Superior temporal gyrus (tissue), 1 donor: ENCODE measurements at regions not wholly inside any gene's neighbourhood (a gene's known extent, or its start where the extent isn't known, plus 50 kb on each side); places are given as distances from the start of the nearest gene placed in this dataset.
A peak's percentile ranks its signal among the peaks of the same experiment; 100 is the strongest.

ENCODE experiments used
- DNase-seq: peaks from one replicate; pipeline ENCODE4 v3.0.0-alpha.2; 2016; ENCODE audit errors: extremely low spot score

- DNase-seq, result no peak
Observed at GRCh38 chr5:67416986-67417385, 220.4 kb upstream of the CD180 start.

- no peak for DNase-seq
Observed at GRCh38 chr5:67416133-67416937, 219.7 kb upstream of the CD180 start.

- no peak for DNase-seq
Observed at GRCh38 chr5:67414712-67415111, 218.1 kb upstream of the CD180 start.

GRCh38 chr5:67413721-67414120 is 217.1 kb upstream of the CD180 start:
- no peak for DNase-seq

GRCh38 chr5:67409126-67409777 is 212.7 kb upstream of the CD180 start:
- no peak for DNase-seq

- DNase-seq, result no peak
Observed at GRCh38 chr5:67407979-67408378, 211.4 kb upstream of the CD180 start.

- no peak for DNase-seq
Observed at GRCh38 chr5:67405755-67406154, 209.2 kb upstream of the CD180 start.

GRCh38 chr5:67405101-67405364 is 208.4 kb upstream of the CD180 start:
- DNase-seq, result no peak

GRCh38 chr5:67404256-67405100 is 207.9 kb upstream of the CD180 start:
- no peak for DNase-seq

- DNase-seq, result no peak
Observed at GRCh38 chr5:67402526-67402925, 205.9 kb upstream of the CD180 start.

- no peak for DNase-seq
Observed at GRCh38 chr5:67401172-67401571, 204.6 kb upstream of the CD180 start.

GRCh38 chr5:67400752-67401151 is 204.2 kb upstream of the CD180 start:
- DNase-seq, result no peak

- DNase-seq, result peak; percentile 82
Observed at GRCh38 chr5:67395790-67396418, 199.3 kb upstream of the CD180 start.

- DNase-seq, result no peak
Observed at GRCh38 chr5:67393211-67393610, 196.6 kb upstream of the CD180 start.

- DNase-seq, result no peak
Observed at GRCh38 chr5:67390935-67391334, 194.3 kb upstream of the CD180 start.

GRCh38 chr5:67383451-67383850 is 186.9 kb upstream of the CD180 start:
- DNase-seq, result no peak

- no peak for DNase-seq
Observed at GRCh38 chr5:67381236-67381880, 184.8 kb upstream of the CD180 start.

- no peak for DNase-seq
Observed at GRCh38 chr5:67380431-67380830, 183.8 kb upstream of the CD180 start.

GRCh38 chr5:67379753-67380152 is 183.2 kb upstream of the CD180 start:
- no peak for DNase-seq

- no peak for DNase-seq
Observed at GRCh38 chr5:67378256-67378655, 181.7 kb upstream of the CD180 start.

GRCh38 chr5:67377631-67378030 is 181.0 kb upstream of the CD180 start:
- DNase-seq, result no peak

GRCh38 chr5:67375606-67376005 is 179.0 kb upstream of the CD180 start:
- DNase-seq, result no peak
